NT2/D1 (cell line): ENCODE measurements at regions not wholly inside any gene's neighbourhood (a gene's known extent, or its start where the extent isn't known, plus 50 kb on each side); places are given as distances from the start of the nearest gene placed in this dataset.

Source experiments
- DNase-seq: peaks from one replicate; pipeline ENCODE4 v3.0.0-alpha.2; 2011; ENCODE audit warnings: low read depth, low spot score
- H3K27me3 ChIP-seq: 2 replicates; pipeline ENCODE4 v1.6.0; 2011; ENCODE audit warnings: mild to moderate bottlenecking; ENCODE audit not compliant: insufficient read length, insufficient read depth
- H3K36me3 ChIP-seq: 2 replicates; pipeline ENCODE4 v1.6.1; 2011; ENCODE audit warnings: mild to moderate bottlenecking, low read length, mixed read lengths; ENCODE audit not compliant: insufficient read depth, insufficient read length
- H3K4me1 ChIP-seq: 2 replicates; pipeline ENCODE4 v1.5.1; 2011; ENCODE audit not compliant: insufficient read depth, insufficient read length
- H3K4me3 ChIP-seq: 2 replicates; pipeline ENCODE4 v1.5.1; 2011; ENCODE audit warnings: low read depth; ENCODE audit not compliant: insufficient read length
- H3K9ac ChIP-seq: 2 replicates; pipeline ENCODE4 v1.6.0; 2011; ENCODE audit warnings: low read depth; ENCODE audit not compliant: insufficient read length
- H3K9me3 ChIP-seq: 2 replicates; pipeline ENCODE4 v1.5.1; 2011; ENCODE audit warnings: mild to moderate bottlenecking, low read length; ENCODE audit not compliant: insufficient read depth
- SUZ12 ChIP-seq: IDR thresholded peaks from 2 replicates; pipeline ENCODE4 v1.6.1; 2011; ENCODE audit not compliant: insufficient read length, insufficient read depth; ENCODE audit errors: extremely low read depth
- YY1 ChIP-seq: IDR thresholded peaks from 2 replicates; pipeline ENCODE4 v1.6.1; 2011; ENCODE audit not compliant: insufficient read length, insufficient read depth
- ZNF274 ChIP-seq: IDR thresholded peaks from 2 replicates; pipeline ENCODE4 v1.6.1; 2011; ENCODE audit warnings: mild to moderate bottlenecking, low read depth, low read length

- no peak overlapping the region for H3K4me3 ChIP-seq
- no peak for TF ChIP-seq ZNF274
- TF ChIP-seq YY1, result no peak
- no peak for TF ChIP-seq SUZ12
- no peak for DNase-seq
Measured at GRCh38 chr12:75711271-75711670, 199.9 kb upstream of the KRR1 start.

GRCh38 chr12:75710361-75711069 lies 199.1 kb upstream of the KRR1 start:
- no peak overlapping the region for H3K4me3 ChIP-seq
- no peak for DNase-seq
- H3K9ac ChIP-seq, result no peak overlapping the region

More at GRCh38 chr12:75711271-75711670, 199.9 kb upstream of the KRR1 start:
- Histone ChIP-seq H3K9me3 (no peaks in the 10 kb centered on the region), H3K4me1 (no peaks in the 10 kb centered on the region), H3K36me3 (no peaks in the 10 kb centered on the region), H3K27me3 (no peaks in the 10 kb centered on the region), H3K9ac (no peak overlapping the region)

GRCh38 chr12:75709503-75709902 lies 198.1 kb upstream of the KRR1 start:
- H3K9me3 ChIP-seq, result no peaks in the 10 kb centered on the region
- no peak for DNase-seq
- H3K4me3 ChIP-seq, result no peak overlapping the region
- H3K36me3 ChIP-seq, result no peaks in the 10 kb centered on the region
- TF ChIP-seq YY1, result no peak
- no peak for TF ChIP-seq ZNF274
- TF ChIP-seq SUZ12, result no peak
- no peak overlapping the region for H3K9ac ChIP-seq
- no peaks in the 10 kb centered on the region for H3K27me3 ChIP-seq
- H3K4me1 ChIP-seq, result no peaks in the 10 kb centered on the region

More at GRCh38 chr12:75710361-75711069, 199.1 kb upstream of the KRR1 start:
- Histone ChIP-seq H3K9me3 (no peaks in the 10 kb centered on the region), H3K27me3 (no peaks in the 10 kb centered on the region), H3K4me1 (no peaks in the 10 kb centered on the region), H3K36me3 (no peaks in the 10 kb centered on the region)
- no peak for TF ChIP-seq ZNF274
- no peak for TF ChIP-seq SUZ12
- TF ChIP-seq YY1, result no peak

- no peak for DNase-seq
- H3K9ac ChIP-seq, result no peak overlapping the region
- no peaks in the 10 kb centered on the region for H3K36me3 ChIP-seq
- H3K9me3 ChIP-seq, result no peaks in the 10 kb centered on the region
- TF ChIP-seq ZNF274 (no peak), SUZ12 (no peak), YY1 (no peak)
- no peak overlapping the region for H3K4me3 ChIP-seq
- H3K4me1 ChIP-seq, result no peaks in the 10 kb centered on the region
- no peaks in the 10 kb centered on the region for H3K27me3 ChIP-seq
Measured at GRCh38 chr12:75708802-75709201, 197.4 kb upstream of the KRR1 start.

- no peak for DNase-seq
- H3K4me1 ChIP-seq, result no peaks in the 10 kb centered on the region
- no peaks in the 10 kb centered on the region for H3K36me3 ChIP-seq
- H3K9ac ChIP-seq, result no peak overlapping the region
- no peak overlapping the region for H3K4me3 ChIP-seq
- no peaks in the 10 kb centered on the region for H3K9me3 ChIP-seq
- no peaks in the 10 kb centered on the region for H3K27me3 ChIP-seq
- TF ChIP-seq YY1 (no peak), SUZ12 (no peak), ZNF274 (no peak)
Measured at GRCh38 chr12:75707983-75708382, 196.6 kb upstream of the KRR1 start.

GRCh38 chr12:75706786-75707605 lies 195.6 kb upstream of the KRR1 start:
- H3K36me3 ChIP-seq, result no peaks in the 10 kb centered on the region
- H3K4me1 ChIP-seq, result no peaks in the 10 kb centered on the region
- no peak overlapping the region for H3K9ac ChIP-seq
- no peak overlapping the region for H3K4me3 ChIP-seq
- no peaks in the 10 kb centered on the region for H3K27me3 ChIP-seq
- TF ChIP-seq ZNF274, result no peak
- no peak for TF ChIP-seq YY1
- no peak for TF ChIP-seq SUZ12
- no peaks in the 10 kb centered on the region for H3K9me3 ChIP-seq
- DNase-seq, result no peak
